Right lobe of liver (tissue), 6 donors: ENCODE measurements at regions not wholly inside any gene's neighbourhood (a gene's known extent, or its start where the extent isn't known, plus 50 kb on each side); places are given as distances from the start of the nearest gene placed in this dataset.

Experiments used
- ATAC-seq, 4 donors: fragments of 200-7000 bp; cut with Tn5 transposase; one replicate each; pipeline ENCODE4 v1.9.1; 2020; ENCODE audit warnings: mild to moderate bottlenecking in 4 of 4, moderate library complexity in 4 of 4
- DNase-seq, 3 donors: peaks; one replicate each; pipeline ENCODE4 v3.0.0-alpha.2; 2020
- H3K27ac ChIP-seq, 3 donors: fragments of 200-600 bp; one replicate each; pipeline ENCODE4 v1.8.0; 2022
- H3K27me3 ChIP-seq, 2 donors: fragments of 200-600 bp; one replicate each; pipeline ENCODE4 v1.8.0; 2022
- H3K36me3 ChIP-seq, 4 donors: fragments of 200-600 bp; sonication (generic) in 1 of 4; one replicate each; pipeline versions ENCODE4 v1.5.1 to v1.8.0; 2017 to 2022; ENCODE audit warnings: control low read depth in 1 of 4
- H3K4me1 ChIP-seq, 4 donors: fragments of 200-600 bp; sonication (generic) in 1 of 4; one replicate each; pipeline versions ENCODE4 v1.5.1 to v1.8.0; 2017 to 2022; ENCODE audit warnings: control low read depth in 1 of 4
- H3K4me3 ChIP-seq, 3 donors: fragments of 200-600 bp; one replicate each; pipeline ENCODE4 v1.8.0; 2022
- H3K9me3 ChIP-seq, 4 donors: fragments of 200-600 bp; sonication (generic) in 1 of 4; one replicate each; pipeline versions ENCODE4 v1.5.1 to v1.8.0; 2017 to 2022; ENCODE audit warnings: control low read depth in 1 of 4
- CTCF ChIP-seq, 4 donors: fragments of 200-600 bp in 3 of 4; fragments of 450-650 bp in 1 of 4; IDR thresholded peaks; one replicate each; pipeline versions ENCODE4 v1.5.1 to v1.8.0; 2016 to 2022; ENCODE audit warnings: antibody characterized with exemption in 4 of 4, mild to moderate bottlenecking in 2 of 4
- POLR2A ChIP-seq: fragments of 450-650 bp; IDR thresholded peaks from one replicate; pipeline ENCODE4 v1.6.1; 2017; ENCODE audit warnings: antibody characterized with exemption, mild to moderate bottlenecking
- WGBS: methylation state at CpG from one replicate; pipeline ENCODE4 v1.1.6; 2018; ENCODE audit warnings: low coverage, low lambda C conversion rate; ENCODE audit not compliant: insufficient coverage; ENCODE audit errors: missing lambda C conversion rate; 5-methylcytosine and 5-hydroxymethylcytosine counted together
- intact Hi-C, 2 donors: fragments of 100-400 bp; cut with DNase I; formaldehyde crosslinking; loops; one replicate each; pipeline versions ENCODE4 v1.11.2 to v1.14.1; 2022
- donor health status: DM: no; HTN: yes; CAD: no.
- donor health status: DM: no; HTN: no; CAD: no.
- donor health status: DM: no; HTN: no; CAD: no.
- donor health status: DM: no; HTN: yes; CAD: no.
- donor health status: DM: no; HTN: yes; CAD: no.

- no peaks in the 10 kb centered on the region for H3K9me3 ChIP-seq
- no peaks in the 10 kb centered on the region for H3K27me3 ChIP-seq
- H3K4me1 ChIP-seq = no peaks in the 10 kb centered on the region
- ATAC-seq = no peak
- no peak for TF ChIP-seq POLR2A
- TF ChIP-seq CTCF (IDR thresholded peaks at IDR 0.05) = no peak
- intact Hi-C loops = no loop called here
- no peak overlapping the region for H3K4me3 ChIP-seq
- no peak for DNase-seq
- WGBS = 94% methylated on average over 5 of the region's 5 CpGs
- H3K36me3 ChIP-seq = no peaks in the 10 kb centered on the region
- no peak overlapping the region for H3K27ac ChIP-seq
Observed at GRCh38 chr21:15278279-15278678, 213.5 kb upstream of the NRIP1 start.

GRCh38 chr21:15278851-15279250 is 214.1 kb upstream of the NRIP1 start:
- TF ChIP-seq POLR2A = no peak
- no peak for TF ChIP-seq CTCF (IDR thresholded peaks at IDR 0.05)
- intact Hi-C loops = no loop called here
- no peak overlapping the region for H3K4me3 ChIP-seq
- no peaks in the 10 kb centered on the region for H3K36me3 ChIP-seq
- WGBS = 80% methylated on average over 4 of the region's 4 CpGs
- H3K9me3 ChIP-seq = no peaks in the 10 kb centered on the region
- DNase-seq (no peak), ATAC-seq (no peak)
- H3K27me3 ChIP-seq = no peaks in the 10 kb centered on the region
- H3K4me1 ChIP-seq = no peaks in the 10 kb centered on the region
- H3K27ac ChIP-seq = no peak overlapping the region

- Histone ChIP-seq H3K9me3 (no peaks in the 10 kb centered on the region), H3K4me1 (no peaks in the 10 kb centered on the region), H3K27ac (no peak overlapping the region), H3K27me3 (no peaks in the 10 kb centered on the region), H3K36me3 (no peaks in the 10 kb centered on the region), H3K4me3 (no peak overlapping the region)
- ATAC-seq = no peak
- no peak for DNase-seq
- no peak for TF ChIP-seq POLR2A
- no peak for TF ChIP-seq CTCF (IDR thresholded peaks at IDR 0.05)
- WGBS = 71% methylated on average over 1 of the region's 1 CpG
- intact Hi-C loops = no loop called here
Observed at GRCh38 chr21:15279482-15279881, 214.7 kb upstream of the NRIP1 start.

GRCh38 chr21:15281714-15282113 is 216.9 kb upstream of the NRIP1 start:
- 92% methylated on average over 3 of the region's 3 CpGs for WGBS
- intact Hi-C loops = no loop called here
- Histone ChIP-seq H3K36me3 (no peaks in the 10 kb centered on the region), H3K9me3 (no peaks in the 10 kb centered on the region), H3K27ac (no peak overlapping the region), H3K4me1 (no peaks in the 10 kb centered on the region), H3K27me3 (no peaks in the 10 kb centered on the region), H3K4me3 (no peak overlapping the region)
- TF ChIP-seq POLR2A (no peak), CTCF (IDR thresholded peaks at IDR 0.05) (no peak)
- DNase-seq (no peak), ATAC-seq (no peak)

GRCh38 chr21:15282665-15283064 is 217.9 kb upstream of the NRIP1 start:
- H3K9me3 ChIP-seq = no peaks in the 10 kb centered on the region
- no peak overlapping the region for H3K27ac ChIP-seq
- H3K4me3 ChIP-seq = no peak overlapping the region
- DNase-seq (no peak), ATAC-seq (peak; percentile 56 to 85 (median 84))
- intact Hi-C loops = no loop called here
- 16% methylated on average over 1 of the region's 1 CpG for WGBS
- H3K36me3 ChIP-seq = no peaks in the 10 kb centered on the region
- TF ChIP-seq CTCF (IDR thresholded peaks at IDR 0.05) (no peak), POLR2A (no peak)
- H3K4me1 ChIP-seq = no peaks in the 10 kb centered on the region
- H3K27me3 ChIP-seq = no peaks in the 10 kb centered on the region
